Iris pigment epithelial cell (primary cell): ENCODE measurements at regions not wholly inside any gene's neighbourhood (a gene's known extent, or its start where the extent isn't known, plus 50 kb on each side); places are given as distances from the start of the nearest gene placed in this dataset.
"Not testable (repeated sequence)": the region's sequence is repeated elsewhere in the genome, so short reads cannot be mapped to it uniquely, and the experiment has no call there.

ENCODE experiments used
- DNase-seq: peaks from one replicate; pipeline ENCODE4 v3.0.0-alpha.2; 2011; ENCODE audit warnings: low read depth

GRCh38 chr13:44814161-44814560 is 175.1 kb downstream of the NUFIP1 start:
- no peak for DNase-seq

DNA sequence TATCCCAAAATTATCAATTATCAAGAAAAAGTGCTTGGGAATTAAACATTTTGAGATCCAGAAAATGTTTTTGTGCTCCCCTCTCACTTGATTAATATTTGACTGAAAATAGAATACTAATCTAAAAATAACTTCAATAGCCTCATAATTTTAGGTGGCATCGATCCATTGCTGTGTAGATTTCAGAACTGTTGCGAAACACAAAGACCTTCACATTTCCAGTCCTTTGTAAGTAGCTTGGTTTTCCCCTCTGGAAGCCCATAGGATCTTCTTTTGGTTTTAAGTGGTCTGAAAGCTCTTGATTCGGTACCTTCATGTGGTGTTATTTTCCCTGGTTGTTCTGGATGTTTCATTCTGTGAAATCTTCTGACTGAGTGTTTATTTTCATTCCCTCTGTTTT is 176.5 kb downstream of the NUFIP1 start:
- peak; percentile 33 for DNase-seq

DNA sequence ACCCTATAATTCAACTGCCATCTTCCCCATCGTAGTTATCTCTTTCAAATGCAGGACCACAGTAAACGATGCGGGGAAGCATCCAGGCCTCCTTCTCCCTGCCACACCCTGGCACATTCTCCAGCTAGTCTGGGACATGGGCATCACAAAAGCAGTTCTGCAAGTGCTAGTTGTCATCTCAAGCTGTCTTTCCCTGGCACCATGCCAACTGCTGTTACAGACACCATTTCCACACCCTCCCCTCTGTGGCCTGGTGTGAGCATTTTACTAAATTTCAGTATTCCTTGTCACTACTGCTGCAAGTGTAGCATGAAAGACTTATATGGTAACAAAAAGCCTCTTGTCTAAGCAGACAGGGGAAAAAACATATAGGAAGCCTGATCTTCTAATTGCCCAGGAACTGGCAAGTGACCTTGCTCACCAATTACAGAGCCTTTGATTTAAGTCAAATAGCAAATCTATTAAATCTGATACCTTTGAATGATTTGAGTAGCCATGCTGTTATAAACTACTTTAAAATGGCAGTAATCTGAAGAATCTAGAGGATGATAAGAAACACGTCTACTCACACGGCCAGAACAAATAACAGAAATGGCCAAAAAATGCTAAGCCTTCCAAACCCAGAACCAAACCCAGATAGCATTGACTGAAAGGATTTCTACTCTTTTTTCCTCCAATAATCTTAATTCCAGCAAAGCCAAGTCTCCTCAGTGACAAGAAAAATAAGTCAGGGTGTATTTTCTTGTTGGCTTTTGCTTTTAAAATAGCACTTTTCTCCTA is 179.0 kb downstream of the NUFIP1 start:
- DNase-seq = no peak

GRCh38 chr13:44809190-44809589 is 180.1 kb downstream of the NUFIP1 start:
- DNase-seq = no peak

DNA sequence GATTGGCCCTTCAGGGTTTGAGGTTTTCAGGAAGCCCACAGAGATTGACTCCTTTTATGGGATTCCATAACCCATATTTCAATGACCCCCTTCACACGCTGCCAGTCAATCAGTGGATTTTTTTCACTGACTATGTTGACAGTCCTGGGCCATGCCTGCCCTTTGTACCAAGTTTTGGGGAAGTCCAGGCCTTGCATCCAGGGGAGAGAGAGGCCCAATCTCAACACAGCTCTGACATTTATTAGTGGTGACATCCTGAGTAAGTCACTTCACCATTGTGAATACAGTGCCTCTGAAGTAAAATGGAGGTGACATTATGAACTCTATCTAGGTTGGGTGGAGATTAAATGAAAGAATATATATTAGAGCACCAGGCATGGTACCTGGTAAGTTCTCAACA is 181.1 kb downstream of the NUFIP1 start:
- no peak for DNase-seq

GRCh38 chr13:44807449-44808034 is 181.7 kb downstream of the NUFIP1 start:
- no peak for DNase-seq

GRCh38 chr13:44806826-44807225 is 182.4 kb downstream of the NUFIP1 start:
- no peak for DNase-seq

- DNase-seq = no peak
Observed at GRCh38 chr13:44805585-44805984, 183.7 kb downstream of the NUFIP1 start.

DNA sequence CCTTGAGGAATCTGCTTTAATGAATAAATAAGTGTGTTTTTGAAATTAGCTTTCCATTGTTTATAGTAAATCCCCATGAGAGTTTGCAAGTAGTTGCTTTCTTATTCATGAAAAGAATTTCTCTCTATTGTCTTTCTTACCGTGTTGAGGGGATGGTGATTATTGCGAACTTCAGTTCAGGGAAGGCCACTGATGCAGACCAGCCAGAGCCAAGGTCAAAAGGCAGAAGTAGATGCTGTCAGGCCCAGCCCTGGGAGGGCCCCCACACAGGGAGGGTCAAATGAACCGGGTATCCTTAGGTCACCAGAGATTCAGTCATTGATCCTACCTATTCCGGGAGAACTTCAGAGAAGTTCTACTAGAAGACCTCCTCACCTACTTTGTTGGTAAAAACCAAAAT is 185.9 kb downstream of the NUFIP1 start:
- no peak for DNase-seq

- DNase-seq = no peak
Observed at GRCh38 chr13:44802491-44802890, 186.8 kb downstream of the NUFIP1 start.

GRCh38 chr13:44801990-44802389 is 187.3 kb downstream of the NUFIP1 start:
- DNase-seq = peak; percentile 90

- DNase-seq = no peak
Observed at GRCh38 chr13:44800626-44801025, 188.6 kb downstream of the NUFIP1 start.

GRCh38 chr13:44797685-44798084 is 191.6 kb downstream of the NUFIP1 start:
- no peak for DNase-seq

GRCh38 chr13:44796597-44797490 is 192.4 kb downstream of the NUFIP1 start:
- no peak for DNase-seq

DNA sequence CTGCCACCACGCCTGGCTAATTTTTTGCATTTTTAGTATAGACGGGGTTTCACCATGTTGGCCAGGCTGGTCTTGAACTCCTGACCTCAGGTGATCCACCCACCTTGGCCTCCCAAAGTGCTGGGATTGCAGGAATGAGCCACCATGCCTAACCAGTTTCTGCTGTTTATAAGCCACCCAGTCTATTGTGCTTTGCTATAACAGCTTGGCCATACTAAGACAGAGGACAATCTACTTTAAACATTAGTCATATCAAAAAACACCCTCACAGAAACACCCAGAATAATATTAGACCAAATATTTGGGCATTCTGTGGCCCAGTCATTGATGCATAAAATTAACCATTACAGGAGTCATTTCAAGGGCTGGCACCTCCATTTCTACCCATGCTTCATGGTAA is 193.2 kb downstream of the NUFIP1 start:
- DNase-seq = not testable (repeated sequence)

GRCh38 chr13:44795176-44795575 is 194.1 kb downstream of the NUFIP1 start:
- no peak for DNase-seq

GRCh38 chr13:44792096-44792495 is 197.2 kb downstream of the NUFIP1 start:
- DNase-seq = no peak

DNA sequence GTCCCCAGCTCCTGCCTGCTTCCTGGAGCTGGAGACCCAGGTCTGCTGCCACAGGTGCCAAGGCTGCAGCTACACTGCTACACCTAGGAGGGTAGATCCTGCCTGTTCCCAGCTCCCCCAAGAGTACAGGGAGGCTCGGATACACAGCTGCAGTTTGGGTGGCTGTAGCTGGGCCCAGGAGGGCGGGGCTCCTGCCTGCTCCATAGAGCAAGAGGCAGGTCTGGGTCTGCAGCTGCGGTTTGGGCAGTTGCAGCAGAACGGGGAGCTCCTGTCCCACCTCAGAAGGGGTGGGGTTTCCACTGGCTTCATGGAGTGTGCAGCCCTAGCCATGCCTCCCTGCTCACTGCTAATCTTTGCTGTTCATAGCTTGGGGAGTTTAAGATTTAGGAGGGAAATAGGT is 199.0 kb downstream of the NUFIP1 start:
- no peak for DNase-seq

GRCh38 chr13:44787617-44788016 is 201.7 kb downstream of the NUFIP1 start:
- DNase-seq = no peak

- DNase-seq = no peak
Observed at GRCh38 chr13:44786756-44787155, 202.5 kb downstream of the NUFIP1 start.

DNA sequence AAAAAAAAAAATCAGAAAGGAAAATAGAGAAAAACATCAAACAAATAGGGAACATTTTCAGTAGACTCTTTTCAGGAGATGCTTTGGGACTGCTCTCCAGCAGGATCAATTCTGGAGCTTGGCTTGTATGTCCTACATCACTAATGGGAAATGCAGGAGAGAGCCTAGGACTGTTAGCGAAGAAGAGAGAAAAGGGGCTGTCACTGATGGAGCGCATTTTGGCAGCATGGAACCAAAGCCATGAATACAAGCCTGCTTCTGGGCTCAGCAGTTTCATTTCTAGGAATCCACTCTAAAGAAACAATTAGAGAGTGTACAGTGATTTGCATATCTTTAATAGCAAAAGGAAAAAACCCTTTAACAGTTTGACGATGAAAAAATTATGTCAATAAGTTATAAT is 203.9 kb downstream of the NUFIP1 start:
- DNase-seq = no peak

DNA sequence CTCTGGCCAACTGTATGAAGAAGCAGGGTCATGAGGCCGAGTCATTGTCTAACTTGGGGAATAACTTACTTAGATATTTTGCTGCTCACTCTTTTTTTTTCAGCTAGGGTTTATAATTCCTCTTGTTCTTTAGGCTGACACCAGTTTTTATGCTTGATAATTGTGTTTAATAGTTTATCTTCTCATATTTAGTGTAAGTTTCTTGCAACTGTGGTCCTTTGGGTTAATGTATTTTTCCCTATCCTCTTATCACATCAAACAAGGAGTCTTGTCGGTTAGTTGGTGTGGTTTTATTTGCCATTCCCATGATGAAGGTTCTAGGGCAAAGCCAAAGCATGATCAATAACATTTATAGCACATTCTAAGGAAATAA is 204.6 kb downstream of the NUFIP1 start:
- no peak for DNase-seq
